ENCODE measurements at regions not wholly inside any gene's neighbourhood (a gene's known extent, or its start where the extent isn't known, plus 50 kb on each side); places are given as distances from the start of the nearest gene placed in this dataset.

- no peak for TF ChIP-seq CTCF (IDR thresholded peaks at IDR 0.05)
- no peak for TF ChIP-seq POLR2A (IDR thresholded peaks at IDR 0.05)
These were observed 343.0 kb upstream of the CDH5 start for GRCh38 chr16:66023481-66023880.

Data from Peyer's patch (tissue), 4 donors.